MM.1S (cell line): ENCODE measurements at regions not wholly inside any gene's neighbourhood (a gene's known extent, or its start where the extent isn't known, plus 50 kb on each side); places are given as distances from the start of the nearest gene placed in this dataset.

Source experiments
- EZH2phosphoT487 ChIP-seq: fragments of 300-600 bp; sonication (generic); IDR thresholded peaks from 2 replicates; pipeline ENCODE4 v1.6.1; 2018; ENCODE audit warnings: antibody characterized with exemption, low read length
- TF ChIP-seq, protein P1 (sequence below): fragments of 300-600 bp; sonication (generic); IDR thresholded peaks from 2 replicates; pipeline ENCODE4 v1.5.1; 2016; ENCODE audit warnings: antibody characterized with exemption, low read length, mixed read lengths

DNA sequence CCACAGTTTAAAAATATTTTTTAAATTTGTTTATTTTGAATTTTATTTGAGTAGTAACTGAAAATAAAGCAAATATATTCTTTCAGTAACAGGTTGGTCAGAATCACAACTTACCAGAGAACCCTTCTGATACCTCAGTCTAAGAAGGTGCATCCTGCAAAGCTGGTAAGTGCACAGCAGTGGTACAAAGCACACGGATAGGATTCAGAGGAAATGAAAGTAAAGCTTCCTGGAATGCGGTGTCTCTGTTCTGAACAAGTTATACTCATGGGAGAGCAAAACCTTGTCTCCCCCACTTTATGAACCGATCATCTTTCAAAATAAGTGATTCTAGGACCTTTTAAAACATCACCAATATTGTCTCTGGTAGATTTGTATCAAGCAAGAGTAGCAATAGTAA lies 398.3 kb downstream of the TMX3 start:
- TF ChIP-seq, protein P1, sequence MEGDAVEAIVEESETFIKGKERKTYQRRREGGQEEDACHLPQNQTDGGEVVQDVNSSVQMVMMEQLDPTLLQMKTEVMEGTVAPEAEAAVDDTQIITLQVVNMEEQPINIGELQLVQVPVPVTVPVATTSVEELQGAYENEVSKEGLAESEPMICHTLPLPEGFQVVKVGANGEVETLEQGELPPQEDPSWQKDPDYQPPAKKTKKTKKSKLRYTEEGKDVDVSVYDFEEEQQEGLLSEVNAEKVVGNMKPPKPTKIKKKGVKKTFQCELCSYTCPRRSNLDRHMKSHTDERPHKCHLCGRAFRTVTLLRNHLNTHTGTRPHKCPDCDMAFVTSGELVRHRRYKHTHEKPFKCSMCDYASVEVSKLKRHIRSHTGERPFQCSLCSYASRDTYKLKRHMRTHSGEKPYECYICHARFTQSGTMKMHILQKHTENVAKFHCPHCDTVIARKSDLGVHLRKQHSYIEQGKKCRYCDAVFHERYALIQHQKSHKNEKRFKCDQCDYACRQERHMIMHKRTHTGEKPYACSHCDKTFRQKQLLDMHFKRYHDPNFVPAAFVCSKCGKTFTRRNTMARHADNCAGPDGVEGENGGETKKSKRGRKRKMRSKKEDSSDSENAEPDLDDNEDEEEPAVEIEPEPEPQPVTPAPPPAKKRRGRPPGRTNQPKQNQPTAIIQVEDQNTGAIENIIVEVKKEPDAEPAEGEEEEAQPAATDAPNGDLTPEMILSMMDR, result no peak
- no peak for TF ChIP-seq EZH2phosphoT487
